ENCODE measurements at regions not wholly inside any gene's neighbourhood (a gene's known extent, or its start where the extent isn't known, plus 50 kb on each side); places are given as distances from the start of the nearest gene placed in this dataset.

GRCh38 chr20:60822699-60823607 is 429.1 kb upstream of the CDH4 start:
- H3K4me3 ChIP-seq (ENCODE audit: low read depth in 2 of 2, low read length in 2 of 2) = no peak overlapping the region
- TF ChIP-seq POLR2AphosphoS5 (IDR thresholded peaks at IDR 0.05; ENCODE audit: low read depth, low read length) = no peak
- no peak for TF ChIP-seq TCF7L2 (IDR thresholded peaks at IDR 0.05; ENCODE audit: low read depth, low read length)
- no peak for TF ChIP-seq REST (IDR thresholded peaks at IDR 0.05; ENCODE audit: insufficient read depth in 1 of 2, low read depth in 2 of 2, low read length in 1 of 2)
- no peak for TF ChIP-seq SIN3A (IDR thresholded peaks at IDR 0.05; ENCODE audit: borderline replicate concordance, insufficient read depth, low read depth, low read length)
- no peak for TF ChIP-seq CTCF (IDR thresholded peaks at IDR 0.05)
- no TSS peak for BruUV-seq (replicated peaks)
- no peak overlapping the region for H3K27ac ChIP-seq (ENCODE audit: low read length)
- no peak for DNase-seq (ENCODE audit: low read depth, low spot score)
- H3K27me3 ChIP-seq (ENCODE audit: control insufficient read depth, insufficient read depth, low read length) = no peaks in the 10 kb centered on the region; the same call in 1 of the 2 replicates
- H3K4me1 ChIP-seq (ENCODE audit: control insufficient read depth, insufficient read depth, low read length) = no peaks in the 10 kb centered on the region
- CTCF ChIA-PET = no interaction called here
- in situ Hi-C loops (cut with HindIII; ENCODE audit: low pct_unique_long_range_greater_than_20kb, low sequenced_read_pairs) (no loop called here), intact Hi-C loops (cut with micrococcal nuclease; ENCODE audit: unreplicated experiment) (no loop called here)
- H3K36me3 ChIP-seq (ENCODE audit: control insufficient read depth, insufficient read depth, low read length) = no peaks in the 10 kb centered on the region
- POLR2A ChIA-PET = no interaction called here
- ATAC-seq = no peak
- no peaks in the 10 kb centered on the region for H3K9me3 ChIP-seq (ENCODE audit: control insufficient read depth, insufficient read depth, low read depth, low read length)

GRCh38 chr20:60835876-60836275 is 416.2 kb upstream of the CDH4 start:
- no peaks in the 10 kb centered on the region for H3K4me1 ChIP-seq (ENCODE audit: control insufficient read depth, insufficient read depth, low read length)
- no peak overlapping the region for H3K4me3 ChIP-seq (ENCODE audit: low read depth in 2 of 2, low read length in 2 of 2)
- TF ChIP-seq TCF7L2 (IDR thresholded peaks at IDR 0.05; ENCODE audit: low read depth, low read length) (no peak), CTCF (IDR thresholded peaks at IDR 0.05) (no peak), REST (IDR thresholded peaks at IDR 0.05; ENCODE audit: insufficient read depth in 1 of 2, low read depth in 2 of 2, low read length in 1 of 2) (no peak), POLR2AphosphoS5 (IDR thresholded peaks at IDR 0.05; ENCODE audit: low read depth, low read length) (no peak), SIN3A (IDR thresholded peaks at IDR 0.05; ENCODE audit: borderline replicate concordance, insufficient read depth, low read depth, low read length) (no peak)
- ATAC-seq = no peak
- no peaks in the 10 kb centered on the region for H3K27me3 ChIP-seq (ENCODE audit: control insufficient read depth, insufficient read depth, low read length)
- no peaks in the 10 kb centered on the region for H3K36me3 ChIP-seq (ENCODE audit: control insufficient read depth, insufficient read depth, low read length)
- H3K9me3 ChIP-seq (ENCODE audit: control insufficient read depth, insufficient read depth, low read depth, low read length) = no peaks in the 10 kb centered on the region
- intact Hi-C loops (cut with micrococcal nuclease; ENCODE audit: unreplicated experiment) (no loop called here), in situ Hi-C loops (cut with HindIII; ENCODE audit: low pct_unique_long_range_greater_than_20kb, low sequenced_read_pairs) (no loop called here)
- no peak for DNase-seq (ENCODE audit: low read depth, low spot score)
- ChIA-PET POLR2A (no interaction called here), CTCF (no interaction called here)
- no peak overlapping the region for H3K27ac ChIP-seq (ENCODE audit: low read length)
- no TSS peak for BruUV-seq (replicated peaks)

Data from Panc1 (cell line).